Heart left ventricle (tissue), 16 donors: ENCODE measurements at regions not wholly inside any gene's neighbourhood (a gene's known extent, or its start where the extent isn't known, plus 50 kb on each side); places are given as distances from the start of the nearest gene placed in this dataset.

Experiments used
- ATAC-seq, 4 donors: fragments of 200-7000 bp; cut with Tn5 transposase; one replicate each; pipeline ENCODE4 v1.9.1; 2020 to 2022; ENCODE audit warnings: moderate library complexity in 4 of 4, mild to moderate bottlenecking in 3 of 4, moderate number of reproducible peaks in 1 of 4
- DNase-seq, 5 donors: peaks; one replicate each; pipeline ENCODE4 v3.0.0-alpha.2; 2020
- H3K27ac ChIP-seq, 12 donors: fragments of 200-600 bp; sonication (generic) in 4 of 12; one replicate each; pipeline versions ENCODE4 v1.5.0 to v1.8.0; 2016 to 2022; ENCODE audit warnings: mild to moderate bottlenecking in 2 of 12
- H3K27me3 ChIP-seq, 9 donors: fragments of 200-600 bp; sonication (generic) in 2 of 9; one replicate each; pipeline versions ENCODE4 v1.5.1 to v1.8.0; 2016 to 2022; ENCODE audit warnings: mild to moderate bottlenecking in 3 of 9
- H3K36me3 ChIP-seq, 9 donors: fragments of 200-600 bp; sonication (generic) in 2 of 9; one replicate each; pipeline versions ENCODE4 v1.5.0 to v1.8.0; 2018 to 2022; ENCODE audit warnings: mild to moderate bottlenecking in 2 of 9
- H3K4me1 ChIP-seq, 12 donors: fragments of 200-600 bp; sonication (generic) in 4 of 12; one replicate each; pipeline versions ENCODE4 v1.5.0 to v1.8.0; 2016 to 2022; ENCODE audit warnings: mild to moderate bottlenecking in 3 of 12
- H3K4me3 ChIP-seq, 12 donors: fragments of 200-600 bp; sonication (generic) in 4 of 12; one replicate each; pipeline versions ENCODE4 v1.5.0 to v1.8.0; 2017 to 2022; ENCODE audit warnings: mild to moderate bottlenecking in 9 of 12, moderate library complexity in 4 of 12
- H3K9me3 ChIP-seq, 12 donors: fragments of 200-600 bp; sonication (generic) in 4 of 12; one replicate each; pipeline versions ENCODE4 v1.5.0 to v1.8.0; 2016 to 2022; ENCODE audit warnings: mild to moderate bottlenecking in 1 of 12
- CTCF ChIP-seq, 12 donors: fragments of 200-600 bp; sonication (generic) in 4 of 12; IDR thresholded peaks; one replicate each; pipeline versions ENCODE4 v1.5.0 to v1.8.0; 2018 to 2022; ENCODE audit warnings: antibody characterized with exemption in 12 of 12, mild to moderate bottlenecking in 5 of 12
- POLR2A ChIP-seq, 2 donors: fragments of 450-650 bp; IDR thresholded peaks; one replicate each; pipeline ENCODE4 v1.6.1; 2017; ENCODE audit warnings: antibody characterized with exemption in 2 of 2, mild to moderate bottlenecking in 2 of 2, moderate library complexity in 2 of 2
- WGBS, 4 donors: extraction: QIAGEN DNeasy Blood & Tissue Kit in 2 of 4; methylation state at CpG; one replicate each; pipeline versions ENCODE4 v1.1.5 to v1.1.7; 2013 to 2018; 5-methylcytosine and 5-hydroxymethylcytosine counted together
- intact Hi-C, 10 donors: fragments of 100-400 bp; cut with DNase I; formaldehyde crosslinking; loops; one replicate each; pipeline versions ENCODE4 v1.11.1 to v1.14.2; 2022
- donor health status: ischemic (EF 13 %, LVEDD 7.1; RV severe dilation, severe dysfunction).
- donor health status: healthy with polysubstance abuse.
- donor health status: DM: no; HTN: yes; CAD: no.
- donor health status: DM: no; HTN: no; CAD: no.
- donor health status: ischemic (EF 25% LVEDD 6.9; RV normal size, moderate dysfunction).
- donor health status: ischemic (EF 25% LVEDD 5.7; RV mildly dilated, moderate dysfunction).
- donor health status: healthy.
- donor health status: DM: yes; HTN: yes; CAD: no.
- donor health status: ischemic (EF 35%, LVEDD 5.7; RV mildly dilated, moderate dysfunction).
- donor health status: nonischemic (EF 11% LVEDD 7.7; RV severe dilation, severe dysfunction).
- donor health status: DM: yes; HTN: yes; CAD: no.
- donor health status: PGD.
- donor health status: ischemic (EF 29% LVEDD 5.4; RV normal size, mild dysfunction).
- donor health status: nonischemic (EF 23%, LVEDD 6.1; RV moderate dilation, normal function).

GRCh38 chr2:76447294-76447693 lies 736.6 kb upstream of the GCFC2 start:
- no peaks in the 10 kb centered on the region for H3K27me3 ChIP-seq

GRCh38 chr2:76446872-76447271 lies 736.2 kb upstream of the GCFC2 start:
- TF ChIP-seq CTCF (IDR thresholded peaks at IDR 0.05) (no peak), POLR2A (IDR thresholded peaks at IDR 0.05) (no peak)
- Histone ChIP-seq H3K9me3 (no peaks in the 10 kb centered on the region), H3K4me1 (no peaks in the 10 kb centered on the region), H3K4me3 (no peak overlapping the region), H3K27me3 (no peaks in the 10 kb centered on the region), H3K36me3 (no peaks in the 10 kb centered on the region), H3K27ac (no peak overlapping the region)
- DNase-seq: no peak
- intact Hi-C loops: no loop called here
- no peak for ATAC-seq

More at GRCh38 chr2:76447294-76447693, 736.6 kb upstream of the GCFC2 start:
- DNase-seq (no peak), ATAC-seq (no peak)
- 62 to 74% (median 69%) methylated on average over 3 of the region's 3 CpGs for WGBS, 4 donors
- intact Hi-C loops: no loop called here
- no peak overlapping the region for H3K27ac ChIP-seq
- TF ChIP-seq CTCF (IDR thresholded peaks at IDR 0.05): no peak
- no peak for TF ChIP-seq POLR2A (IDR thresholded peaks at IDR 0.05)
- H3K36me3 ChIP-seq: no peaks in the 10 kb centered on the region
- H3K9me3 ChIP-seq: no peaks in the 10 kb centered on the region
- no peak overlapping the region for H3K4me3 ChIP-seq
- H3K4me1 ChIP-seq: no peaks in the 10 kb centered on the region

GRCh38 chr2:76445880-76446279 lies 735.2 kb upstream of the GCFC2 start:
- DNase-seq (no peak), ATAC-seq (no peak)
- WGBS, 4 donors: 55 to 90% (median 82%) methylated on average over 3 of the region's 3 CpGs
- H3K4me1 ChIP-seq: no peaks in the 10 kb centered on the region
- TF ChIP-seq CTCF (IDR thresholded peaks at IDR 0.05) (no peak), POLR2A (IDR thresholded peaks at IDR 0.05) (no peak)
- no peaks in the 10 kb centered on the region for H3K27me3 ChIP-seq
- no peak overlapping the region for H3K4me3 ChIP-seq
- H3K27ac ChIP-seq: no peak overlapping the region
- no peaks in the 10 kb centered on the region for H3K36me3 ChIP-seq
- no peaks in the 10 kb centered on the region for H3K9me3 ChIP-seq
- intact Hi-C loops: no loop called here

- intact Hi-C loops: no loop called here
- H3K4me1 ChIP-seq: no peaks in the 10 kb centered on the region
- H3K36me3 ChIP-seq: no peaks in the 10 kb centered on the region
- no peak overlapping the region for H3K4me3 ChIP-seq
- TF ChIP-seq POLR2A (IDR thresholded peaks at IDR 0.05) (no peak), CTCF (IDR thresholded peaks at IDR 0.05) (no peak)
- no peak overlapping the region for H3K27ac ChIP-seq
- ATAC-seq: no peak
- H3K27me3 ChIP-seq: no peaks in the 10 kb centered on the region
- DNase-seq: no peak
- H3K9me3 ChIP-seq: no peaks in the 10 kb centered on the region
- 79 to 87% (median 82%) methylated on average over 2 to 3 of the region's 3 CpGs for WGBS, 4 donors
These were observed 734.0 kb upstream of the GCFC2 start for GRCh38 chr2:76444732-76445131.
